Lower lobe of right lung (tissue), 2 donors: ENCODE measurements at regions not wholly inside any gene's neighbourhood (a gene's known extent, or its start where the extent isn't known, plus 50 kb on each side); places are given as distances from the start of the nearest gene placed in this dataset.

Experiments used
- ATAC-seq, 2 donors: fragments of 200-7000 bp; cut with Tn5 transposase; one replicate each; pipeline ENCODE4 v1.9.1; 2020 to 2022; ENCODE audit warnings: mild to moderate bottlenecking in 2 of 2, moderate library complexity in 2 of 2
- DNase-seq: peaks from one replicate; pipeline ENCODE4 v3.0.0-alpha.2; 2020
- H3K27ac ChIP-seq: fragments of 200-600 bp; one replicate; pipeline ENCODE4 v1.8.0; 2022
- H3K27me3 ChIP-seq: fragments of 200-600 bp; one replicate; pipeline ENCODE4 v1.8.0; 2022; ENCODE audit warnings: low read depth
- H3K36me3 ChIP-seq: fragments of 200-600 bp; one replicate; pipeline ENCODE4 v1.8.0; 2022; ENCODE audit warnings: mild to moderate bottlenecking
- H3K4me1 ChIP-seq: fragments of 200-600 bp; one replicate; pipeline ENCODE4 v1.8.0; 2022
- H3K4me3 ChIP-seq: fragments of 200-600 bp; one replicate; pipeline ENCODE4 v1.8.0; 2022; ENCODE audit warnings: mild to moderate bottlenecking
- H3K9me3 ChIP-seq: fragments of 200-600 bp; one replicate; pipeline ENCODE4 v1.8.0; 2022
- intact Hi-C: fragments of 100-400 bp; cut with DNase I; formaldehyde crosslinking; loops from one replicate; pipeline ENCODE4 v1.11.0; 2022
- TF ChIP-seq, protein P1 (sequence below): fragments of 200-600 bp; IDR thresholded peaks from one replicate; pipeline ENCODE4 v1.8.0; 2022; ENCODE audit warnings: antibody characterized with exemption, mild to moderate bottlenecking
- donor health status: DM: no; HTN: yes; CAD: no; lungs with severe emphysema.

DNA sequence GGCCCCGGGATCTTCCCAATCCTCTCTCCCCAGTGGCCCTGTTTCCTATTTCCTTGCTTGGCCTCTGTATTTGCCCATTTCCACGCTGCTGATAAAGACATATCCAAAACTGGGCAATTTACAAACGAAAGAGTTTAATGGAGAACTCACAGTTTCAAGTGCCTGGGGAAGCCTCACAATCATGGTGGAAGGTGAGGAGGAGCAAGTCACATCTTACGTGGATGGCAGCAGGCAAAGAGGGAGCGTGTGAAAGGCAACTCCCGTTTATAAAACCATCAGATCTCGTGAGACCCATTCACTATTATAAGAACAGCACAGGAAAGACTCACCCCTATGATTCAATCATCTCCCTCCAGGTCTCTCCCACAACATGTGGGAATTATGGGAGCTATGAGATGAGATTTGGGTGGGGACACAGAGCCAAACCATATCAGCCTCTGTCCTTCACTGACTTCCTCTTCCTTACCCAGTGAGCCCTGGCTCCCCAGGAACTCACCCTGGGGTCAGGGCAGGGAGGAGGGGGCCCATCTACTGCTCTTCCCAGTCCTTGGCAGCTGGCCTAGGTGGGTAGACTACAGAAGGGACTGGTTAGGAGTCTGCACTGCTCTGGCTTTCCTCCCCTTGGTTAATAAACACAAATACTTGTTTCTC, 105.8 kb upstream of the MYCN start:
- no peak overlapping the region for H3K4me3 ChIP-seq
- no peaks in the 10 kb centered on the region for H3K36me3 ChIP-seq
- no peak overlapping the region for H3K27ac ChIP-seq
- H3K9me3 ChIP-seq, result no peaks in the 10 kb centered on the region
- no peaks in the 10 kb centered on the region for H3K4me1 ChIP-seq
- no peak for DNase-seq
- no peak for ATAC-seq
- intact Hi-C loops, result no loop called here
- TF ChIP-seq, protein P1, sequence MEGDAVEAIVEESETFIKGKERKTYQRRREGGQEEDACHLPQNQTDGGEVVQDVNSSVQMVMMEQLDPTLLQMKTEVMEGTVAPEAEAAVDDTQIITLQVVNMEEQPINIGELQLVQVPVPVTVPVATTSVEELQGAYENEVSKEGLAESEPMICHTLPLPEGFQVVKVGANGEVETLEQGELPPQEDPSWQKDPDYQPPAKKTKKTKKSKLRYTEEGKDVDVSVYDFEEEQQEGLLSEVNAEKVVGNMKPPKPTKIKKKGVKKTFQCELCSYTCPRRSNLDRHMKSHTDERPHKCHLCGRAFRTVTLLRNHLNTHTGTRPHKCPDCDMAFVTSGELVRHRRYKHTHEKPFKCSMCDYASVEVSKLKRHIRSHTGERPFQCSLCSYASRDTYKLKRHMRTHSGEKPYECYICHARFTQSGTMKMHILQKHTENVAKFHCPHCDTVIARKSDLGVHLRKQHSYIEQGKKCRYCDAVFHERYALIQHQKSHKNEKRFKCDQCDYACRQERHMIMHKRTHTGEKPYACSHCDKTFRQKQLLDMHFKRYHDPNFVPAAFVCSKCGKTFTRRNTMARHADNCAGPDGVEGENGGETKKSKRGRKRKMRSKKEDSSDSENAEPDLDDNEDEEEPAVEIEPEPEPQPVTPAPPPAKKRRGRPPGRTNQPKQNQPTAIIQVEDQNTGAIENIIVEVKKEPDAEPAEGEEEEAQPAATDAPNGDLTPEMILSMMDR, result no peak
- no peaks in the 10 kb centered on the region for H3K27me3 ChIP-seq

DNA sequence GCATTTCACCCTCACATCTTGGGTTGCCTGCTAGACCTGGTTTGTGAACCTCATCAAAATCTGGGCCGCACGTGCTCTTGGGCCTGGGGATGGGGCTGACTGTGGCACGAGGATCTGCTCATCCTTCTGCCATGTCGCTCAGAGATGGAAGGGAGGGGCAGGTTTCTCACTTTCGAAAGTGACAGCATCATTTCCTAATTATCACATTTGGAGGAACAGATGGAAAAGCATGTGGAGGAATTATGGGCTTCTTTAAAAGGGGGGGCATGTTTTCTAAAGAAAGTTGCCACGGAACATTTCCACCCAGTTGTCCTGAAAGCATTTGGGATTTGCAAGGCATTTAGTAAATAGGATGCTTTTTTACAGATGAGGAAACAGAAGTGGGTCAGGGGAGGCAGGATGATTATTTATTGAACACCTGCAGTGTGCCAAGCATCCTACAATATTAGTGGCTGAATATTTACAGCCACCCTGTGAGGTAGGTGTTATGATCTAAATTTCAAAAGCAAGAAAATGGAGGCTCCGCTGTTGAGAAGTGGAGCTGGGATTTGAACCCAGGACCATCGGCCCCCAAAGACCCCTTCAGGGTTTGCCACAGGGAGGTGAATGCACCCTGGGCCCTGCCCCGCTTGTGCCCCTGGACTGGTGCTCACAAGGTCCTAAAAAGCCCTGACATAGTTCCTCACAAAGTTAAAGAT, 104.2 kb upstream of the MYCN start:
- intact Hi-C loops, result no loop called here
- no peak overlapping the region for H3K27ac ChIP-seq
- no peak for DNase-seq
- no peak overlapping the region for H3K4me3 ChIP-seq
- H3K4me1 ChIP-seq, result no peaks in the 10 kb centered on the region
- H3K9me3 ChIP-seq, result no peaks in the 10 kb centered on the region
- no peaks in the 10 kb centered on the region for H3K27me3 ChIP-seq
- no peak for ATAC-seq
- no peaks in the 10 kb centered on the region for H3K36me3 ChIP-seq
- TF ChIP-seq, protein P1, result no peak

GRCh38 chr2:15836689-15837610, 103.4 kb upstream of the MYCN start:
- H3K27ac ChIP-seq, result no peak overlapping the region
- ATAC-seq (no peak), DNase-seq (no peak)
- no peaks in the 10 kb centered on the region for H3K27me3 ChIP-seq
- H3K4me3 ChIP-seq, result no peak overlapping the region
- no peaks in the 10 kb centered on the region for H3K4me1 ChIP-seq
- H3K9me3 ChIP-seq, result no peaks in the 10 kb centered on the region
- intact Hi-C loops, result no loop called here
- no peaks in the 10 kb centered on the region for H3K36me3 ChIP-seq
- TF ChIP-seq, protein P1, result no peak

- no peaks in the 10 kb centered on the region for H3K4me1 ChIP-seq
- ATAC-seq (no peak), DNase-seq (no peak)
- intact Hi-C loops, result no loop called here
- H3K27ac ChIP-seq, result no peak overlapping the region
- TF ChIP-seq, protein P1, result no peak
- H3K4me3 ChIP-seq, result no peak overlapping the region
- H3K27me3 ChIP-seq, result no peaks in the 10 kb centered on the region
- no peaks in the 10 kb centered on the region for H3K36me3 ChIP-seq
- H3K9me3 ChIP-seq, result no peaks in the 10 kb centered on the region
These were observed 101.8 kb upstream of the MYCN start for GRCh38 chr2:15838481-15839090.

- intact Hi-C loops, result no loop called here
- Histone ChIP-seq H3K36me3 (no peaks in the 10 kb centered on the region), H3K4me1 (no peaks in the 10 kb centered on the region), H3K27ac (no peak overlapping the region), H3K27me3 (no peaks in the 10 kb centered on the region), H3K9me3 (no peaks in the 10 kb centered on the region), H3K4me3 (no peak overlapping the region)
- TF ChIP-seq, protein P1, result no peak
- DNase-seq (no peak), ATAC-seq (no peak)
These were observed 100.8 kb upstream of the MYCN start for GRCh38 chr2:15839426-15840124.
